ENCODE measurements at regions not wholly inside any gene's neighbourhood (a gene's known extent, or its start where the extent isn't known, plus 50 kb on each side); places are given as distances from the start of the nearest gene placed in this dataset.
A peak's percentile ranks its signal among the peaks of the same experiment; 100 is the strongest.
"Not testable (repeated sequence)": the region's sequence is repeated elsewhere in the genome, so short reads cannot be mapped to it uniquely, and the experiment has no call there.

DNA sequence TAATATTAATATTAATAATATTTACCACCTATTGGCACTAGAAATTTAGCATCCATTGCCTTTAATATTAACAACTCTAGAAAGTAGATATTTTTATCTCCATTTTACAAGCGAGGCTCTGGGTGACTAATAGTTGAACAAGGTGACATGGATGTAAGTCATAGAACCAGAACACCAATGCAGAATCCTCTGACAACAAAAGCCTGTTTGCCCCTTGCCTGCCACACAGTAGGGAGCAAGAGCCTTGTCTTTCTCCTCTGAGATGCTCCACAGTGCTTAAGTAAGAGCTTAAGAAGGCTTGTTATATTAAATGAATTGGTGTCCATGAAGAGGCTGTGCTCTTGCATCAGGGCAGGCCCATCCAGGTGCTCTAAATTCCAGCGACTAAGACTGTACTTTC, 51.2 kb upstream of the LBX1 start:
- DNase-seq, result no peak

DNA sequence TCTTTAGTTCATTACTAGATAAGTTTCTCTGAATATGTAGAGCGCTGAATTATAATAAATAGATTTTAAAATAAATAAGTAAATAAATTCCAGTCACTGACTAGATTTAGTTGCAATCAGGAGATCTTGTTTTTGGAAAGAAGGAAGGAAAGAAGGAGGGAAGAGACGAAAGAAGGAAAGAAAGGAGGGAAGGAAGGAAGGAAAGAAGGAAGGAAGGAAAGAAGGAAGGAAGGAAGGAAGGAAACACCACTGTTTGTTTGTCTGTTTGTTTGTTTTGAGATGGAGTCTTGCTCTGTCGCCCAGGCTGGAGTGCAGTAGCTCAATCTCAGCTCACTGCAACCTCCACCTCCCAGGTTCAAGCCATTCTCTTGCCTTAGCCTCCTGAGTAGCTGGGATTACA, 51.7 kb upstream of the LBX1 start:
- not testable (repeated sequence) for DNase-seq

DNA sequence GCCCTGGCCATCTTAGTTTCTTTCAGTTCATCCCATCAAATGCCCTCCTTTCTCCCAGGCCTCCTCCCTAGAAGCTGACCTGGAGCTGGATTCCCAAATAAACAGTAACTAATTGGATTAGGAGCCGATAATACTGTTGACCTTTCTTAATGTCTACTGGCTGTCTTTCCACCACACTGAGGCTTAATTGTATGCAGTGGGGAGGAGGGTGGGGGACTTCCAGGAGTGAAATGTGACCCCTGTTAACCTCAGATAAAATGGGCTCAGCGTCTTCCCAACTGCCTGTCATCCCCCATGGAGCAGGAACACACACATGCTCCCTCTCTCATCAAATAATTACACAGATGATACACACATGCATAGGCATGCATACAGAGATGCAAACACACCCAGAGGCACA, 53.7 kb upstream of the LBX1 start:
- DNase-seq, result no peak

DNA sequence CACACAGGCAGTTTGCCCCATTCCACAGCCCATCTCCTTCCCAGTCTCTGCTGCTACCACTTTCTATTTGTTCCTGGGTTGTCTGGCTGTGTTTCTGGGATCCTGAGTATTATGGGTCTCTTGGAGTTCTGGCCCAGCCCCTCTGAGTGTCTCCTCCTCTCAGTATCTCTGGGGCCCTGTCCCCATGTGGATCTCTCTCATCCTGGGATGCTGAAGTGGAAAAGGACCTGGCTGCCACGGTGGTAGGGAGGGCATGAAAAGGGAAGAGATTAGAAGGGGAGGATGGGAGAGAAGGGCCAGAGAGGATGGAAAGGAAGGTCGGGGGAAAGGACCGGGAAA, 54.5 kb upstream of the LBX1 start:
- no peak for DNase-seq

DNA sequence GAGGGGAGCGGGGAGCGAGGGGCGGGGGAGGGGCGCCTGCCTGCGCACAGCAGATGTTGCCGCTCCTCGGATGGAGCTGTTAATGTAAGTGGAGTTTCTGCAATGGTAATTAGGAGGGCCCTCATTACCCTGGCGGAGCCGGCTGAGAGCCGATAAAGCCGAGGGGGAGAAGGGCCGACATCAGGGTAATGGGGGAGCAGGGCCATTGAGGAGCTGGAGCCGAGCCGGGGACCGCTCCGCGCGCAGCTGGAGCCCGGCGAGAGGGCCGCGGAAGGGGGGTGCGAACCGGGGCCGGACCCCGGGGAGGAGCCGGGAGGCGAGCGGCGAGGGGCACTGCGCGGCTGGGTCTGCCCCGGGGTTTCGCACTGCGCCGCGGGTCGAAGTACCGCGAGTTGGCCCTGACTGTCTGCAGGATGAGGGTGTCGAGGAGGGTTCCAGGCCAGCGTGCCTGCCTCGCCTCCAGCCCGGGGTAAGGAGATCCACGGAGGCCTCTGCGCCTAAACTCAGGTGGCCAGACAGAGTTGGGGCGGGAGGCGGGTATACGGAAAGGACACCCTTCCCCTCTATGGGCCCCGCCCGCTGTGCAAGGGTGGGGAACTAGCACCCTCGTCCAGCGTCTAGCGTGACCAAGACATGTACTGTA, 55.0 kb upstream of the LBX1 start:
- no peak for DNase-seq

DNA sequence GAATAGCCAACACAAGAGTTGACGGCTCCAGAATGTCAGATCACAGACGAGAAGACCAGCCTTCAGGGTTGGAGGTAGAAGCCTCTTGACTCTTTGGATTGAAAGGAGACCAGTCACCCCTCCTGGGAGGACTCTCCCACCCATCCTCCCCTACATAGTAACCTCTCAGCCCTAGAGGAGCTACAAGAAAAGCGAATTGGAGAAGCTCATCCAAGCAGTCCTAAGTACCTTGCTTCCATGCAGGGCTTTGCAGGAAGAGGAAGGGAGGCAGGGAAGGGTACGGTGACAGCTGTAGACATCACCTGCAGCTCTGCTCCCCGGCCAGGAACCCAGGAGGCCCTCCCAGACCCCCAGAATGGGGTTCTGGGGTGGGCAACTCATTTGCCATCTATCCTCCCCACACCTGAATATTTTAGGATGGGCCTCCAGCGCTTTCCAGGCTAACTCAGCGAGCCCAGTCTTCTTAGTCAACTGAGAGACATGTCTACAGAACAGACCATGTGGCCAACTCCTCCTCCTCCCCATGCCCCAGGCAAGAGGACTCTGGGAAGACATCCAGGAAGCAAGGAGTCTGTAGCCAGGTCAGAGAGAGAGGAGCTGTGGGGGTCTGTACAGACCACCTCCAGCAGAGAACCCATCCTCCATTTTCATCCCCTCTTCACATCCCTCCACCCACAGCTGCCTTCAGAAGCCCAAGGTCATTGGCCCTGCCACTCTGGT, 55.6 kb upstream of the LBX1 start:
- no peak for DNase-seq

DNA sequence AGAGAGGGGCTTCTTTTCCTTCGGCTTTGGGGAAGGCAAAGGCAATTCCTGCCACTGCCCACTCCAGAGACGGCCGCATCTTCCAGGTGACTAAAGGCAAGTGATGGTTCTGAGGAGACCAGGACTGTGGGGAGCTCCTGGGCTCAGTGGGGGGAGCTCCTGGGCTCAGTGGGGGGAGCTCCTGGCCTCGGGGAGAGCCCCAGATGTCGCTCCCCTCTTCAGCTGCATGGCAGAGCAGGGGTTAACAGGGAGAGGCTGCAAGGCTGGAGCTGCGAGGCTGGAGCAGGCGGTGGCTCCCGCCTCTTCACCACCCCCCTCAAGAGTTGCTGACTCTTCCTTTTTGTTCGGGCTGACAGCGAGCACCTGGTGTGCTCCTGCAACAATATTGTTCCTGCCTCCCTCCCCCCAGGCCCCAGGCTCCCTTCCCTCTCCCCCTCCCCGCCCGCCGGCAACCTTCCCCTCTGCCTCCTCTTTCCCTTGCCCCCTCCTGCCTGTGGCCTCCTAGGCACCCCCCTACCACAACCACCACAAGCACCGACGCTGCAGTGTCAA, 56.3 kb upstream of the LBX1 start:
- no peak for DNase-seq

DNA sequence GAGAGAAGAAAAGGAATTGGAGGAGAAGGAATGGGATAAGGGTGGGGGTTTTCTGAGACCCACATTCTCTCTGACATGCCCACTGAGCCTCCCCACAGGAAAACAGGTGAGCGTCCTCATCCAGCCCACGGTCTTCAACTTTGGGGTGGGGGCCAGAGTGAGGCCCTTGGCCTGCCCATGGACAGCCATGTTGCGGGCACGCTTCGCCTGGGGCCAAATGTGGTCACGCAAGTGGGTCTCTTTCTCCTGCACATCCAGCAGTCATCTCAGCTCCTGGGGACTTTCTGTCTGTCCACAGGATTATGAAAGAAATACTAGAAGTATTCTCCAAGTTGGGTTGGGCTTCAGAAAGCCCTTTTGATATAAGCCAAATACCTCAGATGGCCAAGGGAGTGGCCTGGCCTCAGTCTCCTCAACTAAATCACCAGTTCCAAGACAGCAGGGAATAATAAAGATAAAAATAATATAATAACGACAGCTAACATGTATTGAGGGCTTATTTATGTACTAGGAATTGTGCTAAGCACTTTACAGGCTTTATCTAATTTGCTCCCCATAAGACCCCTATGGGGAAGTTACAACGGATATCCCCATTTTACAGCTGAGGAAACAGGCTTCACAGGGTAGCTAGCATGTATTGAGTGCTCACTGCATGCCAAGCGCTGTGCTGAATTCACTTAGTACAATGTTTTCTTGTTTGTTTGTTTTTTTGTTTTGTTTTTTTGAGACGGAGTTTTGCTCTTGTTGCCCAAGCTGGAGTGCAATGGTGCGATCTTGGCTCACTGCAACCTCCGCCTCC, 57.2 kb upstream of the LBX1 start:
- DNase-seq, result no peak

DNA sequence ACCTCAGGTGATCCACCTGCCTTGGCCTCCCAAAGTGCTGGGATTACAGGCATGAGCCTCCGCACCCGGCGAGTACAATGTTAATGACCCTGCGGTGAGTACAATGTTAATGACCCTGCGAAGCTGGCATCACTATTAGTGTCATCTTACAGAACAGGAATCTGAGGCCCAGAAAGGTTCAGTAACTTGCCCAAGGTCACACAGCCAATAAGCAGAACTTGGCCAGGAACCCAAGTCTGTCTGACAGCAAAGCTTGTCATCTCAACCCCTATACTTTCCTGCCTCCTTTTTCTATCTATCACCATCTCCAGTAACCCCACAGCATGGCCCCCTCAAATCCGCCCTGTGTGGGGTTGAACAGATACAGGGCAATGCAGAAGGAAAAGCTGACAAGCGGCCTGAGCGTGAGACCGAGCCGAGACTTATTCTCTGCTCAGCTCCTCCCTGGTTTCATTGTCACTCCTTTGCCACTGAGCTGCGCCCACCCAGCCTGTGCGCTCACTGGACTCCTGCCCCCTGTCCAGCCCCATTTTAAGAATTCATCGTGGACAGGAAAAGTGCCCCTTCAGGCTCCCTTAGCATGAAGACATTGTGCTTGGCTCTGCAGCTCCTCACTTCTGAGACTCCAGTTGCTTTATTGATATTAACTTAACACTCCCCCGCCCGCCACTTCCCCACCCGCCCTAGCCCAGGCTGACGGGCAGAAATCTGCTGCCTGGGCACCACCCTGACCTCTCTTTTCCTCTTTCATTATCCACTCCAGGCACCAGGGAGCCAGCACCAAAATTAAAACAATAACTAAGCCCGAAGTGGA, 58.1 kb upstream of the LBX1 start:
- DNase-seq, result no peak

DNA sequence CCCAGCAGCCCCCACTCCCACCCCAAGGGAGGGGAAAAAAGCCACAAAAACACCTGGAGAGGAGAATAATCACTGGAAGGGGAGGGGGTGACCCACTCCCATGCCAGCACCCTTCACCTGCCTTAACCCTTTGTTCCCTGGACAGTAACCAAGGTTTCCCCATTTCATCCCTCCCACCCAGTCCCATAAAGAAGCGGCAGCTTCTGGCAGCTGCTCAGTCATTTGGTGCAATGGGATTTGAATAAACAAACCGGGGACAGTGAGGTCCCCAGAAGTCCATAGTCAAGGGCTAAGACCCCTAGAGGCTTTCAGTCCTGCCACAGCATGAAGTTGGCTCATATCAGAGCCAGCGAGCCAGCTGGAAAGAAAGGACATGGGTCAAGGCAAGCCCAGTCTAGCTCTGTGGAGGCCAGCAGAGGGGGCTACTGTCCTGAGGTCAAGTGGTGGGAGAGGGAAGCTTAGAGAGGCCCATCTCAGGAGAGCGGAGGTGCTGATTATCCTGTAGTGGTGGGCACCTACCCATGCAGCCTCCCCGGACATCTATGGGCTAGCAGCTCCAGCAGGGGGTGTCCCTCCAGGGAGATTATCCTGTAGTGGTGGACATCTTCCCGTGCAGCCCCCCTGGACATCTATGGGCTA, 58.9 kb upstream of the LBX1 start:
- DNase-seq, result no peak

DNA sequence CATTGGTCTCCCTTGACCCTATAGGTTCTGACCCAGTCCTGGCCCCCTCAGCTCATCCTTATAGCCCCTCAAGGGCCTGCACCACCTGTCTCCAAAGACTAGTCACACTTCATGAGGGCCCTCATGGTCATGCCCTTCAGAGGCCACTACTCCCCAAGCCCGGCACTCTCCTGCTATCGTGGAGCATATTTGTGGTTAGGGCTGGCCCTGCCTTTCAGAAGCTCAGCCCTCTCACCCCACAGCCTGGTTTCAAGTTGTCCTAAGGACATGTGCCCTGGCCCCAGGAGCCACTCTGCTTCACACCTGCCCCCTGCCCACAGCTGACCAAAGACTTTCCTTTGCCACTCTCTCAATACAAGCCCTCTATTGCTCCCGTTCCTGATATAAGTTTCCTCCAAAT, 60.3 kb upstream of the LBX1 start:
- DNase-seq, result no peak

DNA sequence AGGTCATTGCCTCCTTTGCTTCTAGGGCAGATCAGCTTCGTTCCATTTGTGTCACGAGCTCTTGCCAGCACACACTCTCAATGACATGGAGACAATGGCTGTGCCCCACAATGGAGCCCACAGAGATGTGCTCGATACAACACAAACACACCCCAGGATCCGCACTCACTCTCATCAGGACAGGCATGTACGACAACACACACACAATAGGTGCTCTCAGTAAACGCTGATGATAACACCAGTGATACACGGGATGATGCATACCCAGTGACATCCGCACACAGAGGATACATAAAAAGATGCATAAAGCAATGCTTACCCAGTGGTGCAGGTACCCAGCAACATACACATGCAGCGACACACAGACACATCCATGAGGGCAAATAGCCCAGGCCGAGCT, 61.2 kb upstream of the LBX1 start:
- DNase-seq, result no peak

DNA sequence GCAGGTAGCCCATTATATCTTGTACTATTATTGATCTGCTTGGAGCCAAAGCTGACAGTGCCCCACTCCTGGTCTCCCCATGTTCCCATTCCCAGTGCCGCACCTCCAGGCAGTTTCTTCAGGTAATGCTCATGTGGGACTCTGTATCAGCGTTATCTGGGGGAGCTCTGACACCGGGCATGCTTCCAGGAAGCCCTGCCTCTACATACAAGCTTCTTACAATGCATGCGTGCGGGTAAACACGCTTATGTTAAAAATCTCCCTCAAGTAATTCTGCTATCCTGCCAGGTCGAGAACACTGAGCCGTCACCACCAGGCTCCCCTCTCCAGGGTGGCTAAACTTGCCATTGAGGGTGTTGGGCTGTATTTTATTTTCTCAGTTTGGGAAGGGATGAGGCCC, 61.6 kb upstream of the LBX1 start:
- DNase-seq, result no peak

DNA sequence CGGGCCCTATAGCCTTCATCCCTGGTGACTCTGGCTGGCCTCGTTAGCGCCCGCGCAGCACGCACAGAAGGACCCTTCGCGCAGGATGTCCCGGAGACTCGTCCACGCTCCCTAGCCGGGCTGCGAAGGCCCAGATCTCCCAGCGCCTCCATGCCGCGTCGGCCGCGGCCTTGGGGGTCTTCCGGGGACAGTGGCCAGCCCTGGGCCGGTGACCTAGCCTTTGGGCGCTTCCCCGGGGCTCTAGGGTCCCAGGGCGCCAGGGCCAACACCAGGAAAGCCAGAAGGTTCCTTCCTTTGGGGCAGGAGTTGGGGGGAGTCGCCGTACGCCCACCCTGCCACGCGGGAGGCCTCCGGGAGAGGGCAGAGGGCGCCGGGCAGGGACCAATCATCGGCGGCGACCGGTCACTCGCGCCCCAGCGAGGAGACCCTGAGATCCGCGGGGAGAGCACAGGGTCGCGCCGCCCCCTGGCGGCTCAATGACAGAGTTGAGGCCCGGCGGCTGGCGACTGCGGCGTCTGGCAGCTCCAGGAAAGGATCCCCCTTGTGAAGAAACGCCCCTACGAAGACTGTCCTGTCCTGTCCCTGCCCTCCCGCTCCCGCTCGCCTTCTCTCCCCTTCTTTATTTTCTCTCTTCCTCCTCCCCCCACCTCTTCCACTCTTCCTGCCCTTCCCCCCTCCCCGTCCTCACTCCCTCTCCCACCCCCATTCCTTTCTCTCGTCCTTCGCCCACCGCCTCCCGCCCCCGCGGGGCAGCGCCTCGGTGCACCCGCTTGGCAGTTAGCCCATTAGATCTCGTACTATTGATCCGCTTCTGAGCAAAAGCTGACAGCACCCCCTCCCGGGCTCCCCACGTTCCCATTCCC, 62.3 kb upstream of the LBX1 start:
- DNase-seq, result peak; percentile 17

DNA sequence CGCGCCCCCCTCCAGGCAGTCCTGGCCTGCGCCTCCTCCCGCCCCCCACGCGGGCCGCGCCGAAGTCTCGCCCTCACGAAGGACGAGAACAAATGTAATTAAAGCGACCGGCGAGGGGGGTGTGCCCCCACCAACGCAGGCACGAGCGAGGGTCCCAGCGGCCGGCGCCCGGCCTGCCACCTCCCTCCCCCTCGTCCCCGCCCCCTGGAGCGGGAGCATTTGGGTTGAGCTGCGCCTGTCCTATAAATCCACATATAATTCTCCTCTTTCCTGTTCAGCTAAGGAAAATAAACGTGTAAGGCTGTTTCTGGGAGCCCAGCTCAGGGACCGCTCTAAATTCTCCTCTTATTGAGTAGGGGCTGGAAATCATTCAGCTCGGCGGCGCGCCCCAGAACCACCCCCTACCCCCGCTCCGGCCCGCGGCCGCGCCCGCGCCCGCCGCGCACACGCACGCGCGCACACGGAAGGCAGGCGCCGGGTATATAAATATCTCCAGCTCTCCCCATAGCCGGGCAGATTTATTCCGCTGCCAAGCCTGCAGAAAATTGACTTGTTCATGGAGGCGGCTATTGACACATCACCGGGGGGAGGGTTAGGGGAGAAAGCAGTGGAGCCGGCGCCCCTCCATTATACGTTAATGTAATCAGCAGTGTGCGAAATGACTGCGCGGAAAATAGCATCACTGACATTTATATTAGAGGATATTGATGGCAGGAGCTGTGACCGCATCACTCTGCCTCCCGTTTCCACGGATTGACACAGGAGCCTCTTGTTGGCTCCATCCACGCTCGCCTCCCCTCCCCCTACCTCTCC, 61.6 kb upstream of the BTRC start:
- no peak for DNase-seq

DNA sequence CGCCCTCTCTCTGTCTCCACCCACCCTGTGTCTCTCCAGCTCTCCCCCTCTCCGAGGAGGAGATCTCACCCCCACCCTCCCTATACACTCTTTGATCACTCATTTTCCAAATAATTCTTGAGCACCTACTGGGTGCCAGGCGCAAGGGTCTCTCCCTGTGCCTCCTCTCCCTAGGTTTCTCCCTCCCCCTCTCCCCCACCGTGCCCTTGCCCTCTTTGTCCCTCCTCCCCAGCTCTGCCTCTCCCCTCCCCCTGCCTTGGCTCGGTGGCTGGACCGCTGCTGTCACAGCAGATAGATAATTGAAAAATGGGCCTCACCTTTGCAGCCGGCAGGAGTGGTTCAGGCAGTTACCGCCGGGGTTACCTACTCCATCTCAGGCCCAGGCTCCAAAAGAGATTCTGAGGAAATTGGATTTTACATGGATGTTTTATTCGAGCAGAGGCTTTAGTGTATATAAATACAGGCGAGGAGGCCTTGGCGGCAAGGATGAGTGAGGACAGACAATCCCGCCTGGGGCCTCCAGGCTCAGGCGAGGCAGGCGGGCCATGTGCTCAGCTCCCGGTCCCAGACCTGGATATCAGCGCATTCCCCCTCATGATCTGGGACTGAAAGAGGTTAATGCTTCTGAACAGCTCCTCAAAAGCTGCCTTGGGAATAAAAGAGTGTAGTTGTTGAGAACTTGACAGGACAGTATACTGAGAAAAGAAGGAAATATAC, 60.8 kb upstream of the BTRC start:
- DNase-seq, result no peak

DNA sequence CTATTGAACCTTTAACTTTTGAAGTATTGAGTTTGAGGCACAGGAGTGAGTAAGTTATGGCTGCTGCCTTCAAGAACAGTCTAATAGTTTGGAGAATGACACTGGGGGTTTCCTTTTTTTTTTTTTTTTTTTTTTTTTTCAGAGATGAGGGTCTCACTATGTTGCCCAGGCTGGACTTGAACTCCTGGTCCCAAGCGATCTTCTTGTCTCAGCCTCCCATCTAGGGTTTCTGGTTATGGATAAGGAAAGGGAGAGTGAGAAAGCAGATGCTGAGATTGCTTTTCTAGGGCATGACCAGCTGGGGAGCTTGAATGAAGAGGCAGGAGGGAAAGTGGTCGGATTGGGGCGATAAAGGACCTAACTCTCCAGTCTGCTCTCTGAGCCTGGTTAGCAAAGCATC, 59.9 kb upstream of the BTRC start:
- DNase-seq, result no peak

DNA sequence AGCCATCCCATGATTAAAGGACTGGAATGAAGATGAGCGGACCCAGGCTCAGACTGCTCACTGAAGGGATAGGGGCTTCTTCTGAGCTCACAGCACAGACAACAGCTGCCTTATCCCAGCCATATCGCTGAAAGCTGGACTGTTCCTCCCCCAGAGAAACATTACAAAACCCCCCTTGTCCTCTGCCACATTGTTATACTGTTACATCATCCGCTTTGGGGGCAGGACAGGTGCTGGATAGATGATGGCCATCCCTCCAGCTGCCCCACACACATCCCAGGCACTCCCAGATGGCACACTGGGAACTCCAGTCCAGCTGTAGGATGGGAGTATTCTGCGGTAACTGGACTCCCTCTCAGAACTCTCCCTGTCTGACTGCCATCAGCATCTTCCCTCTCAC, 58.7 kb upstream of the BTRC start:
- DNase-seq, result no peak

DNA sequence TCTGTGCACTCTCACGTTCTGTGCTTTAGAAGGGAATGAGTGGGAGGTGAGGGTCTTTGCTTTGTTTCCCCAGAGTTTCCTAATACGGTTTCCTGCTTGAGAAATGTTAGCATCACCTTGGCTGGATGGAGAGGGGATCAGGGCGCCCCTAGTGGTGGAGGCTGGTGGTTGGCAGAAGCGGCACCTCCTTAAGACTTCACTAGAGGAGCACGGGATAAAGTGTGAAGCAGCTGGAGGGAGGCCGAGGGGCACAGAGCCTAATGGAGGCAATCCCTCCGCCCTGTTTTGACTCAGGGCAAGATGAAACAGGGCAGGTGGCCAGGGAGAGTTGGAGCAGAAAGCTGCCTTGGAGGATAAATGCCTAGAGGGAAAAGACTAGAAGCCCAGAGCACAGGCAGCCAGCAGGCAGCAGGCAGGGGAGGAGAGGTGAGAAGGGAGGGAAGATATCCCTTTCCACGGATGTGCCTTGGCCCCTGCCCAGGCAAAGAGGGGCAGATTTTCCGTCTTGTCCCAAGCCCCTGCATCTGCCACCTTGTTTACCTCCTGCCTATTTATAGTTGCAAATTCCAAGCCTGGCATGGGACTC, 56.0 kb upstream of the BTRC start:
- DNase-seq, result no peak

DNA sequence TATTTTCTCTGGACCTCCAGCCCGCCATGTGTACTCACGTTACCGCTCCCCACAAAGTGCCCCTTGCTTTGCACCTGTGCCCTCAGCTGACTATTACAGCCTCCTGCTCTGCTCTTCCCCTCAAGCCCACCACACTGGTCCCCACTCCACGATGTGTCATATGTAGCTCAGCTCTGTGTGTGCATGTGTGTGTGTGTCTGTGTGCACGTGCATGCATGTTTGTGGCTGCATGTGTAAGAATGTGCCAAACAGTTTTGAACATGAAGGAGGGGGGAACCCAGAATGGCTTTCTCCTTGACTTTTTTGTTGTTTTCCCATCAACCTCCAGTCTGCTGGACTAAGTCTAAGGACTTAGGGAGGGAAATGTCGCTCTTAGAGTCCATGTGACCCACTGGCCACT, 54.8 kb upstream of the BTRC start:
- no peak for DNase-seq

Measured in KG1 (cell line).